Mesothelial cell of epicardium (in vitro differentiated cells): ENCODE measurements at regions not wholly inside any gene's neighbourhood (a gene's known extent, or its start where the extent isn't known, plus 50 kb on each side); places are given as distances from the start of the nearest gene placed in this dataset.
"Not testable (repeated sequence)": the region's sequence is repeated elsewhere in the genome, so short reads cannot be mapped to it uniquely, and the experiment has no call there.

Source experiments
- DNase-seq, 2 experiments: peaks; one replicate each; pipeline ENCODE4 v3.0.0; 2021; ENCODE audit warnings: low spot score in 2 of 2; ENCODE audit not compliant: unreplicated experiment in 2 of 2
- H3K27ac Mint-ChIP-seq: 2 replicates; pipeline ENCODE4 v1.8.0; 2021; ENCODE audit warnings: mixed read lengths
- H3K27me3 Mint-ChIP-seq: 2 replicates; pipeline ENCODE4 v1.8.0; 2021; ENCODE audit warnings: low read depth, mixed read lengths
- H3K36me3 Mint-ChIP-seq: 2 replicates; pipeline ENCODE4 v1.8.0; 2021; ENCODE audit warnings: mixed read lengths
- H3K4me1 Mint-ChIP-seq: 2 replicates; pipeline ENCODE4 v1.8.0; 2021; ENCODE audit warnings: mixed read lengths
- H3K4me3 Mint-ChIP-seq: 2 replicates; pipeline ENCODE4 v1.8.0; 2021; ENCODE audit warnings: mild to moderate bottlenecking, moderate library complexity, mixed read lengths
- H3K9me3 Mint-ChIP-seq: 2 replicates; pipeline ENCODE4 v1.8.0; 2021; ENCODE audit warnings: mixed read lengths
- TF ChIP-seq, protein P1 (sequence below): fragments of 200-600 bp; sonication (generic); IDR thresholded peaks from one replicate; pipeline ENCODE4 v1.5.0; 2021; ENCODE audit warnings: antibody characterized with exemption; ENCODE audit not compliant: unreplicated experiment

- H3K36me3 Mint-ChIP-seq: peaks cover 4% of the 10 kb centered on the region
Observed at GRCh38 chr14:40216976-40217375, 784.7 kb upstream of the FBXO33 start.

GRCh38 chr14:40216408-40216807 is 784.2 kb upstream of the FBXO33 start:
- not testable (repeated sequence) for H3K9me3 Mint-ChIP-seq, H3K27me3 Mint-ChIP-seq, H3K27ac Mint-ChIP-seq, H3K36me3 Mint-ChIP-seq, DNase-seq, H3K4me3 Mint-ChIP-seq
- peaks cover 35% of the 10 kb centered on the region for H3K4me1 Mint-ChIP-seq

More at GRCh38 chr14:40216976-40217375, 784.7 kb upstream of the FBXO33 start:
- H3K27ac Mint-ChIP-seq: no peak overlapping the region
- no peaks in the 10 kb centered on the region for H3K27me3 Mint-ChIP-seq
- H3K4me1 Mint-ChIP-seq: peaks cover 38% of the 10 kb centered on the region
- TF ChIP-seq, protein P1, sequence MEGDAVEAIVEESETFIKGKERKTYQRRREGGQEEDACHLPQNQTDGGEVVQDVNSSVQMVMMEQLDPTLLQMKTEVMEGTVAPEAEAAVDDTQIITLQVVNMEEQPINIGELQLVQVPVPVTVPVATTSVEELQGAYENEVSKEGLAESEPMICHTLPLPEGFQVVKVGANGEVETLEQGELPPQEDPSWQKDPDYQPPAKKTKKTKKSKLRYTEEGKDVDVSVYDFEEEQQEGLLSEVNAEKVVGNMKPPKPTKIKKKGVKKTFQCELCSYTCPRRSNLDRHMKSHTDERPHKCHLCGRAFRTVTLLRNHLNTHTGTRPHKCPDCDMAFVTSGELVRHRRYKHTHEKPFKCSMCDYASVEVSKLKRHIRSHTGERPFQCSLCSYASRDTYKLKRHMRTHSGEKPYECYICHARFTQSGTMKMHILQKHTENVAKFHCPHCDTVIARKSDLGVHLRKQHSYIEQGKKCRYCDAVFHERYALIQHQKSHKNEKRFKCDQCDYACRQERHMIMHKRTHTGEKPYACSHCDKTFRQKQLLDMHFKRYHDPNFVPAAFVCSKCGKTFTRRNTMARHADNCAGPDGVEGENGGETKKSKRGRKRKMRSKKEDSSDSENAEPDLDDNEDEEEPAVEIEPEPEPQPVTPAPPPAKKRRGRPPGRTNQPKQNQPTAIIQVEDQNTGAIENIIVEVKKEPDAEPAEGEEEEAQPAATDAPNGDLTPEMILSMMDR: no peak
- DNase-seq: no peak
- peaks cover 10% of the 10 kb centered on the region for H3K9me3 Mint-ChIP-seq
- no peak overlapping the region for H3K4me3 Mint-ChIP-seq

DNA sequence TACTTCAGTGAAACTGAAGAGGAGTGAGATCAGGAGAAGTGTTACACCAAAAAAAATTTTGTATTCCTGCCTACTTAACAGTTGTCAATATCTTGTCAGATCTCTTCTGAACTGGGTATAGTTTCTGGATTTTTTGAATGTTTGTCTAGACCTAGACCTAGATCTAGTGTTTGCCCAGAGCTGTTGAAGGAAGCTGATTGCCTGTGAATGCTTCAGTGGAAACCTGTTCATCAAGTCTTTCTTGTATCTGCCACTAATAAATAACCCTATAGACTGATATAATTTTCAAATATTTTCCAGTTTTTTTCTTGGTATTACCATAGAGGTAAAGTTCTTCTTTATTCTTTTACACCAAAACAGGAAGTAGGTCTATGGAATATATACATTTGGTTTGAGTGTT is 781.5 kb upstream of the FBXO33 start:
- Mint-ChIP-seq H3K4me3 (no peak overlapping the region), H3K4me1 (peaks cover 21% of the 10 kb centered on the region)
- TF ChIP-seq, protein P1: no peak

GRCh38 chr14:40204441-40205175 is 772.4 kb upstream of the FBXO33 start:
- Mint-ChIP-seq H3K27ac (no peak overlapping the region), H3K27me3 (no peaks in the 10 kb centered on the region), H3K4me1 (peaks cover 20% of the 10 kb centered on the region), H3K9me3 (peaks cover 19% of the 10 kb centered on the region), H3K4me3 (no peak overlapping the region), H3K36me3 (peaks cover 9% of the 10 kb centered on the region)
- TF ChIP-seq, protein P1: no peak
- DNase-seq: no peak

More for the DNA sequence above, 781.5 kb upstream of the FBXO33 start:
- H3K9me3 Mint-ChIP-seq: peaks cover 24% of the 10 kb centered on the region
- peaks cover 9% of the 10 kb centered on the region for H3K36me3 Mint-ChIP-seq
- no peaks in the 10 kb centered on the region for H3K27me3 Mint-ChIP-seq
- peak overlapping the region; percentile 54 for H3K27ac Mint-ChIP-seq
- no peak for DNase-seq

DNA sequence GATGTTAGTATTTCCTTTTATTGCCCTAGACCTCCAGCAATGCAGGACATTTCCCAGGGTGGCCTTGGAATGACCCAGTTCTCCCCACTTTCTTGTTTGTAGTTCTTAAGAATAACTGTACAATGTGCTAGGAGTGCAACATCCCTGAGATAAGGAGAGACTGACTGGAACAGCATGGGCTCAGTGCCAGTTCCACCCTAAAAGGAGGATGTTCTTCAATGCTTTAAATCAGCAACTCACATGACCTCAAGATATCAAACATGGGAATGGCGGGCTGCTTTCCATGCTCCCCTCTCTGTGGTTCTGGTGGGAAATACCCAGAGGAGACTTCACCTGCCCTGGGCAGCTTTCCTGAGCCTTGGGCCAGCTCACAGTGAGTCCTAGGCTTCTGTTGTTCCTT is 766.9 kb upstream of the FBXO33 start:
- Mint-ChIP-seq H3K27ac (no peak overlapping the region), H3K4me1 (no peaks in the 10 kb centered on the region), H3K9me3 (peaks cover 6% of the 10 kb centered on the region), H3K27me3 (no peaks in the 10 kb centered on the region), H3K4me3 (no peak overlapping the region), H3K36me3 (peaks cover 1% of the 10 kb centered on the region)
- TF ChIP-seq, protein P1: no peak
- DNase-seq: no peak

GRCh38 chr14:40197344-40197743 is 765.1 kb upstream of the FBXO33 start:
- H3K36me3 Mint-ChIP-seq: peaks cover 1% of the 10 kb centered on the region
- H3K4me1 Mint-ChIP-seq: no peaks in the 10 kb centered on the region
- peaks cover 3% of the 10 kb centered on the region for H3K9me3 Mint-ChIP-seq
- TF ChIP-seq, protein P1: no peak
- H3K4me3 Mint-ChIP-seq: no peak overlapping the region
- no peak for DNase-seq
- no peaks in the 10 kb centered on the region for H3K27me3 Mint-ChIP-seq
- no peak overlapping the region for H3K27ac Mint-ChIP-seq
